Gastrocnemius medialis (tissue), 4 donors: ENCODE measurements at regions not wholly inside any gene's neighbourhood (a gene's known extent, or its start where the extent isn't known, plus 50 kb on each side); places are given as distances from the start of the nearest gene placed in this dataset.

ENCODE experiments used
- POLR2A ChIP-seq, 2 donors: fragments of 450-650 bp; IDR thresholded peaks; one replicate each; pipeline ENCODE4 v1.6.1; 2017; ENCODE audit warnings: antibody characterized with exemption in 2 of 2, mild to moderate bottlenecking in 2 of 2, moderate library complexity in 2 of 2
- TF ChIP-seq, protein P1 (sequence below), 5 experiments: fragments of 450-650 bp in 3 of 5; fragments of 200-600 bp in 2 of 5; sonication (generic) in 2 of 5; IDR thresholded peaks in 4 of 5; conservative IDR thresholded peaks in 1 of 5; 1 replicate in 4 of 5; 2 replicates in 1 of 5; pipeline ENCODE4 v1.5.1; 2016 to 2019; ENCODE audit warnings: antibody characterized with exemption in 5 of 5, mild to moderate bottlenecking in 3 of 5, moderate library complexity in 3 of 5

DNA sequence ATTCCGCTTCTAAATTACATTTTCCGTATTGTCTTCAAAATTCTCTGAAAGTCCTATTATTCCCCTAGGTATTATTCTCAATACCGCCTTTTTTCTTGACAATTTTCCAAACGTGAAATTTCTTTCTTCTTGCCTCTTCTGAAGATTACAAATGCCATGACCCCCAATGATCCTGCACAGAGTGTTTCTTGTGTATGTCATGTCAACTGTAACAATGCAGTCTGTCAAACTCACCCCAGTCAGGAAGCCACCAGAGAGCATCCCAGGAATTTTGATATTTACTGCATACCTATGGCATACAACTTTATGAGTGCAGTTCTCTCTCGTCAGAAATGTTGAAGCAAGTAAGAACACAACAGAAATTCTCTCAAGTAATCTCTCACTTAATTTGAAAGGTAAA lies 847.3 kb upstream of the CDH8 start:
- TF ChIP-seq, protein P1, sequence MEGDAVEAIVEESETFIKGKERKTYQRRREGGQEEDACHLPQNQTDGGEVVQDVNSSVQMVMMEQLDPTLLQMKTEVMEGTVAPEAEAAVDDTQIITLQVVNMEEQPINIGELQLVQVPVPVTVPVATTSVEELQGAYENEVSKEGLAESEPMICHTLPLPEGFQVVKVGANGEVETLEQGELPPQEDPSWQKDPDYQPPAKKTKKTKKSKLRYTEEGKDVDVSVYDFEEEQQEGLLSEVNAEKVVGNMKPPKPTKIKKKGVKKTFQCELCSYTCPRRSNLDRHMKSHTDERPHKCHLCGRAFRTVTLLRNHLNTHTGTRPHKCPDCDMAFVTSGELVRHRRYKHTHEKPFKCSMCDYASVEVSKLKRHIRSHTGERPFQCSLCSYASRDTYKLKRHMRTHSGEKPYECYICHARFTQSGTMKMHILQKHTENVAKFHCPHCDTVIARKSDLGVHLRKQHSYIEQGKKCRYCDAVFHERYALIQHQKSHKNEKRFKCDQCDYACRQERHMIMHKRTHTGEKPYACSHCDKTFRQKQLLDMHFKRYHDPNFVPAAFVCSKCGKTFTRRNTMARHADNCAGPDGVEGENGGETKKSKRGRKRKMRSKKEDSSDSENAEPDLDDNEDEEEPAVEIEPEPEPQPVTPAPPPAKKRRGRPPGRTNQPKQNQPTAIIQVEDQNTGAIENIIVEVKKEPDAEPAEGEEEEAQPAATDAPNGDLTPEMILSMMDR (IDR thresholded peaks at IDR 0.05 in 4 of 5, conservative IDR thresholded peaks at IDR 0.05 in 1 of 5): no peak
- TF ChIP-seq POLR2A (IDR thresholded peaks at IDR 0.05): no peak
